Body of pancreas (tissue), 4 donors: ENCODE measurements at regions not wholly inside any gene's neighbourhood (a gene's known extent, or its start where the extent isn't known, plus 50 kb on each side); places are given as distances from the start of the nearest gene placed in this dataset.

Source experiments
- POLR2A ChIP-seq, 3 donors: fragments of 450-650 bp; IDR thresholded peaks; one replicate each; pipeline ENCODE4 v1.6.1; 2016; ENCODE audit warnings: antibody characterized with exemption in 3 of 3, mild to moderate bottlenecking in 2 of 3
- TF ChIP-seq, protein P1 (sequence below), 7 experiments: fragments of 450-650 bp in 4 of 7; fragments of 200-600 bp in 3 of 7; sonication (generic) in 3 of 7; IDR thresholded peaks; one replicate each; pipeline ENCODE4 v1.5.1; 2016 to 2019; ENCODE audit warnings: antibody characterized with exemption in 7 of 7

DNA sequence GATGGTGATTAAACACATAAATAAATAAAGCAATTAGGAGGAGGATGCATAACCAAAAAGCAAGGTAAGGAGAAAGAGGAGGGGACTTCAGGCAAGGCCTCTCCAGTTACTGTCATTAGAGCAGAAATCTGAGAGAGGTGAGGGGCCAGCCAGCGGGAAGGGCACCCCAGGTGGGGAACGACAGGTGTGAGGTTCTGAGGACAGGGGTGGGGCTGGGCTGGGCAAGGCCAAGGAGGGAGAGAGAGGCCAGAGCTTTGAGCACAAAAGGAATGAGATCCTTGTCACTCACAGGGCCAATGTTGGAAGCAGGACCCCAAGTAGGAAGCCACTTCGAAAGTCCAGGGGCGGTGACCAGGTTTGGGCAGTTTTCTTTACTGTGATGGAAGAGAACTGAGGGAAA lies 182.2 kb upstream of the RAB4A start:
- TF ChIP-seq, protein P1, sequence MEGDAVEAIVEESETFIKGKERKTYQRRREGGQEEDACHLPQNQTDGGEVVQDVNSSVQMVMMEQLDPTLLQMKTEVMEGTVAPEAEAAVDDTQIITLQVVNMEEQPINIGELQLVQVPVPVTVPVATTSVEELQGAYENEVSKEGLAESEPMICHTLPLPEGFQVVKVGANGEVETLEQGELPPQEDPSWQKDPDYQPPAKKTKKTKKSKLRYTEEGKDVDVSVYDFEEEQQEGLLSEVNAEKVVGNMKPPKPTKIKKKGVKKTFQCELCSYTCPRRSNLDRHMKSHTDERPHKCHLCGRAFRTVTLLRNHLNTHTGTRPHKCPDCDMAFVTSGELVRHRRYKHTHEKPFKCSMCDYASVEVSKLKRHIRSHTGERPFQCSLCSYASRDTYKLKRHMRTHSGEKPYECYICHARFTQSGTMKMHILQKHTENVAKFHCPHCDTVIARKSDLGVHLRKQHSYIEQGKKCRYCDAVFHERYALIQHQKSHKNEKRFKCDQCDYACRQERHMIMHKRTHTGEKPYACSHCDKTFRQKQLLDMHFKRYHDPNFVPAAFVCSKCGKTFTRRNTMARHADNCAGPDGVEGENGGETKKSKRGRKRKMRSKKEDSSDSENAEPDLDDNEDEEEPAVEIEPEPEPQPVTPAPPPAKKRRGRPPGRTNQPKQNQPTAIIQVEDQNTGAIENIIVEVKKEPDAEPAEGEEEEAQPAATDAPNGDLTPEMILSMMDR (IDR thresholded peaks at IDR 0.05): no peak
- TF ChIP-seq POLR2A (IDR thresholded peaks at IDR 0.05): no peak
